ENCODE measurements at regions not wholly inside any gene's neighbourhood (a gene's known extent, or its start where the extent isn't known, plus 50 kb on each side); places are given as distances from the start of the nearest gene placed in this dataset.

GRCh38 chr1:101337968-101338367, 101.1 kb downstream of the S1PR1 start:
- TF ChIP-seq CTCF (IDR thresholded peaks at IDR 0.05) (no peak), POLR2A (IDR thresholded peaks at IDR 0.05) (no peak), EP300 (IDR thresholded peaks at IDR 0.05; ENCODE audit: low read depth) (no peak), POLR2AphosphoS5 (IDR thresholded peaks at IDR 0.05) (no peak)
